ENCODE measurements at regions not wholly inside any gene's neighbourhood (a gene's known extent, or its start where the extent isn't known, plus 50 kb on each side); places are given as distances from the start of the nearest gene placed in this dataset.

DNA sequence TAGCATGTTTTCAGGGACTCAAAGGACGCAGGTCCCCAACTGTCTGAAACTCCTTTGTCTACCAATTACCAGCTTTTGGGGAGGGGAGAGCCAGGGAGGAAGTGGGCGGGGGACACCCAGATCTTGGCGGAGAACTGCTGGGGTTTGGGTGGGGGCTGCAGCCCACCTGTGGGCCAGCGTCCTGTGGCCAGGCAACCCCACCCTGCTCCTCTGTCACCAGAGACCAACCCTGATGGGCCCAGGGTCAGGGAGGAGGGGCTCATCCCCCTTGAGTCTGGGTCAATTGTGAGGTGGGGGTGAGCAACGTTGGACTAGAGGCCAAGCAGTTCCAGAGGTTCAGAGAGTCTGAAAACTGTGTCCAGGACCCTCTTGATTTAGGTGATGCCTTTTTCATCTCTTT is 96.1 kb upstream of the TARDBP start:
- TF ChIP-seq, protein P1, sequence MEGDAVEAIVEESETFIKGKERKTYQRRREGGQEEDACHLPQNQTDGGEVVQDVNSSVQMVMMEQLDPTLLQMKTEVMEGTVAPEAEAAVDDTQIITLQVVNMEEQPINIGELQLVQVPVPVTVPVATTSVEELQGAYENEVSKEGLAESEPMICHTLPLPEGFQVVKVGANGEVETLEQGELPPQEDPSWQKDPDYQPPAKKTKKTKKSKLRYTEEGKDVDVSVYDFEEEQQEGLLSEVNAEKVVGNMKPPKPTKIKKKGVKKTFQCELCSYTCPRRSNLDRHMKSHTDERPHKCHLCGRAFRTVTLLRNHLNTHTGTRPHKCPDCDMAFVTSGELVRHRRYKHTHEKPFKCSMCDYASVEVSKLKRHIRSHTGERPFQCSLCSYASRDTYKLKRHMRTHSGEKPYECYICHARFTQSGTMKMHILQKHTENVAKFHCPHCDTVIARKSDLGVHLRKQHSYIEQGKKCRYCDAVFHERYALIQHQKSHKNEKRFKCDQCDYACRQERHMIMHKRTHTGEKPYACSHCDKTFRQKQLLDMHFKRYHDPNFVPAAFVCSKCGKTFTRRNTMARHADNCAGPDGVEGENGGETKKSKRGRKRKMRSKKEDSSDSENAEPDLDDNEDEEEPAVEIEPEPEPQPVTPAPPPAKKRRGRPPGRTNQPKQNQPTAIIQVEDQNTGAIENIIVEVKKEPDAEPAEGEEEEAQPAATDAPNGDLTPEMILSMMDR (conservative IDR thresholded peaks at IDR 0.05) = no peak
- Mint-ChIP-seq H3K27me3 (ENCODE audit: insufficient read depth) (no peaks in the 10 kb centered on the region), H3K36me3 (ENCODE audit: low read depth) (no peaks in the 10 kb centered on the region), H3K4me1 (no peaks in the 10 kb centered on the region), H3K4me3 (no peak overlapping the region), H3K27ac (no peak overlapping the region), H3K9me3 (no peaks in the 10 kb centered on the region)
- H3K9me3 ChIP-seq (ENCODE audit: control insufficient read depth, low read length) = no peaks in the 10 kb centered on the region
- WGBS, 2 experiments (ENCODE audit: insufficient coverage in 1 of 2, insufficient read length in 1 of 2) = 86 to 94% methylated on average over 2 to 5 of the region's 5 CpGs
- no peak overlapping the region for H3K4me3 ChIP-seq (ENCODE audit: low read length)
- no peak overlapping the region for H3K9ac ChIP-seq (ENCODE audit: extremely low read depth, low read length, poor library complexity, severe bottlenecking)
- DNase-seq = no peak
- H3K4me1 ChIP-seq (ENCODE audit: control insufficient read depth, insufficient read depth, low read length) = no peaks in the 10 kb centered on the region
- no peak overlapping the region for H3K27ac ChIP-seq (ENCODE audit: low read depth, low read length)
- no peaks in the 10 kb centered on the region for H3K27me3 ChIP-seq (ENCODE audit: control insufficient read depth, insufficient read depth, low read length, poor library complexity, severe bottlenecking)
- H3K36me3 ChIP-seq (ENCODE audit: control insufficient read depth, insufficient read depth, low read length) = no peaks in the 10 kb centered on the region

DNA sequence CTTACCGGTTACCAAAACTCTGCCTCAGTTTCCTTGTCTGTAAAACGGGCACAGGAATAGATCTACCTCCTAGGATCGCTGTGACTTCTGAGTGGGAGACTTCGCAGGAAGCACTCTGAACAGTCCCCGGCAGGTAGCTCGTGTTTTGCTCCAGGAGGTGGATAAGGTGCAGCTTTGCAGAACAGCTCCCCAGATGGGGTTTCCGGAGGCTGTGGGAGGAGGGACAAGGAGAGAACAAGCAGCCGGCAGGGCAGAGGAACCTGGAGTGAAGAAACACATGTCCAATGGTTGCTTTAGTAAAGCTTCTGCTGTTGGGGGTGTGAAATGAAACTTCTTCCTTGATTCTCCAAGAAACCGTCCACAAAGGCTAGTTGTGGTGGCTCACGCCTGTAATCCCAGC is 95.5 kb upstream of the TARDBP start:
- no peak overlapping the region for H3K9ac ChIP-seq (ENCODE audit: extremely low read depth, low read length, poor library complexity, severe bottlenecking)
- no peaks in the 10 kb centered on the region for H3K27me3 ChIP-seq (ENCODE audit: control insufficient read depth, insufficient read depth, low read length, poor library complexity, severe bottlenecking)
- no peak overlapping the region for H3K4me3 ChIP-seq (ENCODE audit: low read length)
- H3K9me3 ChIP-seq (ENCODE audit: control insufficient read depth, low read length) = no peaks in the 10 kb centered on the region
- H3K27ac Mint-ChIP-seq = no peak overlapping the region
- no peak overlapping the region for H3K4me3 Mint-ChIP-seq
- no peaks in the 10 kb centered on the region for H3K36me3 ChIP-seq (ENCODE audit: control insufficient read depth, insufficient read depth, low read length)
- no peaks in the 10 kb centered on the region for H3K4me1 Mint-ChIP-seq
- no peaks in the 10 kb centered on the region for H3K9me3 Mint-ChIP-seq
- no peak overlapping the region for H3K27ac ChIP-seq (ENCODE audit: low read depth, low read length)
- H3K4me1 ChIP-seq (ENCODE audit: control insufficient read depth, insufficient read depth, low read length) = no peaks in the 10 kb centered on the region
- TF ChIP-seq, protein P1 (conservative IDR thresholded peaks at IDR 0.05) = no peak
- no peak for DNase-seq
- 87 to 94% methylated on average over 8 to 10 of the region's 10 CpGs for WGBS, 2 experiments (ENCODE audit: insufficient coverage in 1 of 2, insufficient read length in 1 of 2)
- no peaks in the 10 kb centered on the region for H3K36me3 Mint-ChIP-seq (ENCODE audit: low read depth)
- no peaks in the 10 kb centered on the region for H3K27me3 Mint-ChIP-seq (ENCODE audit: insufficient read depth)

DNA sequence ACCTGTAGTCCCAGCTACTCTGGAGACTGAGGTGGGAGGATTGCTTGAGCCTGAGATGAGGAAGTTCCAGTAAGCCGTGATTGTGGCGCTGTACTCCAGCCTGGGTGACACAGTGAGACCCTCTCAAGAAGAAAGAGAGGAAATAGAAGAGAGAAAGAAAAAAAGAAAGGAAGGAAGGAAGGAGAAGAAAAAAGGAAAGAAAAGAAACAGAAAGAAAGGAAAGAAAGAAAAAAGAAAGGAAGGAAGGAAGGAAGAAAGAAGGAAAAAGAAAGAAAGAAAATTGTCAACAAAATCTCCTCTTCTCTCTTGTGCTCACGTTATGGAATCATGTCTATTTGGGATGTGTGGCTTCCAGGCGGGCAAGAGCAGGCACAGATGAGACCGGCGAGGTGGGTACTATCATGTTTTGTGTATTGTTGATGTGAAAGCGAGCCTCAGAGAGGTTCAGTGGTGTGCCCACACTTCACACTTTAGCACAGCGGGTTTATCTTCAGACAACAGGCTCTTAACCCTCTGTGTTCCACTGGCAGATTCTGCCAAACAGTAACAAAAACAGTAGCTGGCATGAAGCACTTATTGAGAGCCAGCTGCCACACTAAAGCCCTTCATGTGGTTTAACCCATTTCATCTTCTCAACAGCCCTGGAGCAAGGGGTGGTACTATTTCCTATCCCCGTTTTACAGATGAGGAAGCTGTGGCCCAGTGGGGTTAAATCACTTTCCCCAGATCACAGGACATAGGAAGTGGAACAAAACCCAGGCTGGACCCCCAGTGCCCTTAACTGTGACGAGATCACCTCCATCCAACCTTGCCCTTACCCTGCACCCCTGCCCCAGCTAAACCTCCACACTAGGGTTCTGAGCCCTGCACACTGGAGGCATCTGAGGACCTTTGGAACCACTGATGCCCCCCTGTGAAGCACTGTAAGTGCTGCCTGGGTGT is 94.7 kb upstream of the TARDBP start:
- Histone ChIP-seq H3K36me3 (ENCODE audit: control insufficient read depth, insufficient read depth, low read length) (no peaks in the 10 kb centered on the region), H3K27me3 (ENCODE audit: control insufficient read depth, insufficient read depth, low read length, poor library complexity, severe bottlenecking) (no peaks in the 10 kb centered on the region), H3K4me3 (ENCODE audit: low read length) (no peak overlapping the region), H3K9me3 (ENCODE audit: control insufficient read depth, low read length) (no peaks in the 10 kb centered on the region), H3K9ac (ENCODE audit: extremely low read depth, low read length, poor library complexity, severe bottlenecking) (no peak overlapping the region), H3K27ac (ENCODE audit: low read depth, low read length) (no peak overlapping the region), H3K4me1 (ENCODE audit: control insufficient read depth, insufficient read depth, low read length) (no peaks in the 10 kb centered on the region)
- Mint-ChIP-seq H3K4me1 (no peaks in the 10 kb centered on the region), H3K4me3 (no peak overlapping the region), H3K9me3 (no peaks in the 10 kb centered on the region), H3K27ac (no peak overlapping the region), H3K36me3 (ENCODE audit: low read depth) (no peaks in the 10 kb centered on the region), H3K27me3 (ENCODE audit: insufficient read depth) (no peaks in the 10 kb centered on the region)
- TF ChIP-seq, protein P1 (conservative IDR thresholded peaks at IDR 0.05) = no peak
- no peak for DNase-seq
- WGBS, 2 experiments (ENCODE audit: insufficient coverage in 1 of 2, insufficient read length in 1 of 2) = 80 to 84% methylated on average over 5 to 10 of the region's 10 CpGs

Measured in endodermal cell (in vitro differentiated cells).